GM13977 (cell line): ENCODE measurements at regions not wholly inside any gene's neighbourhood (a gene's known extent, or its start where the extent isn't known, plus 50 kb on each side); places are given as distances from the start of the nearest gene placed in this dataset.

Experiments
- DNase-seq: peaks from one replicate; pipeline ENCODE4 v3.0.0; 2012; ENCODE audit warnings: low spot score
- CTCF ChIP-seq: IDR thresholded peaks from 2 replicates; pipeline ENCODE4 v1.5.1; 2012; ENCODE audit warnings: mild to moderate bottlenecking, control low read depth; ENCODE audit not compliant: insufficient read depth; ENCODE audit errors: extremely low read depth, missing control alignments
- in situ Hi-C: fragments of 300-500 bp; cut with MboI; formaldehyde crosslinking; loops from one replicate; pipeline ENCODE4 v1.12.0; 2022; ENCODE audit warnings: low sequenced_read_pairs, low pct_unique_long_range_greater_than_20kb, mixed read lengths, inconsistent platforms; ENCODE audit not compliant: unreplicated experiment

- DNase-seq, result no peak
- in situ Hi-C loops, result no loop called here
- TF ChIP-seq CTCF, result no peak
Observed at GRCh38 chr5:158638396-158638795, 461.3 kb downstream of the EBF1 start.

GRCh38 chr5:158637039-158637438 lies 462.7 kb downstream of the EBF1 start:
- no peak for DNase-seq
- TF ChIP-seq CTCF, result no peak
- in situ Hi-C loops, result no loop called here

GRCh38 chr5:158635565-158635964 lies 464.2 kb downstream of the EBF1 start:
- in situ Hi-C loops, result no loop called here
- DNase-seq, result no peak
- TF ChIP-seq CTCF, result no peak

- TF ChIP-seq CTCF, result no peak
- no peak for DNase-seq
- in situ Hi-C loops, result no loop called here
Observed at GRCh38 chr5:158634714-158635113, 465.0 kb downstream of the EBF1 start.

- TF ChIP-seq CTCF, result no peak
- DNase-seq, result no peak
- in situ Hi-C loops, result no loop called here
Observed at GRCh38 chr5:158629591-158630312, 470.0 kb downstream of the EBF1 start.

GRCh38 chr5:158626718-158627117 lies 473.0 kb downstream of the EBF1 start:
- no peak for TF ChIP-seq CTCF
- in situ Hi-C loops, result no loop called here
- no peak for DNase-seq

GRCh38 chr5:158623971-158624370 lies 475.7 kb downstream of the EBF1 start:
- in situ Hi-C loops, result no loop called here
- DNase-seq, result no peak
- no peak for TF ChIP-seq CTCF
